HEK293 (cell line): ENCODE measurements at regions not wholly inside any gene's neighbourhood (a gene's known extent, or its start where the extent isn't known, plus 50 kb on each side); places are given as distances from the start of the nearest gene placed in this dataset.

Experiments used
- CTCF ChIA-PET: fragments of 350-600 bp; formaldehyde crosslinking; extraction: SDS; loops from one replicate; lab custom pipeline; 2021; ENCODE audit warnings: antibody characterized with exemption; lab: Yijun Ruan, JAX
- POLR2A ChIA-PET: fragments of 300-600 bp; formaldehyde crosslinking; extraction: SDS; loops from one replicate; lab custom pipeline; 2020; ENCODE audit warnings: antibody characterized with exemption, inconsistent platforms; lab: Yijun Ruan, JAX
- H3K27ac ChIP-seq: fragments of 200-500 bp; sonication (Bioruptor generic); 2 replicates; pipeline ENCODE4 v1.5.1; 2014; ENCODE audit warnings: low read depth, low read length, control low read depth, inconsistent platforms; ENCODE audit errors: extremely low read depth
- H3K36me3 ChIP-seq, 2 experiments: fragments of 200-500 bp in 1 of 2; sonication (Bioruptor generic) in 1 of 2; 1 replicate in 1 of 2; 2 replicates in 1 of 2; pipeline ENCODE4 v1.5.1; 2014 to 2017; ENCODE audit warnings: inconsistent platforms in 2 of 2, low read length in 2 of 2; ENCODE audit not compliant: control insufficient read depth in 2 of 2, insufficient read depth in 1 of 2
- H3K4me1 ChIP-seq: fragments of 200-500 bp; sonication (Bioruptor generic); 2 replicates; pipeline ENCODE4 v1.5.1; 2014; ENCODE audit warnings: mild to moderate bottlenecking, low read length, inconsistent platforms; ENCODE audit not compliant: control insufficient read depth, insufficient read depth
- H3K4me3 ChIP-seq: 2 replicates; pipeline ENCODE4 v1.5.1; 2011; ENCODE audit warnings: low read depth, mild to moderate bottlenecking, control low read depth, low read length, moderate library complexity
- H3K9me3 ChIP-seq: fragments of 200-500 bp; sonication (Bioruptor generic); 2 replicates; pipeline ENCODE4 v1.5.1; 2014; ENCODE audit warnings: low read depth, low read length, inconsistent platforms; ENCODE audit not compliant: control insufficient read depth, insufficient read depth
- KLF16 ChIP-seq: fragments of 450-650 bp; formaldehyde crosslinking; IDR thresholded peaks from 2 replicates; pipeline ENCODE4 v1.5.1; 2017; ENCODE audit warnings: missing biosample characterization, missing genetic modification characterization
- RBAK ChIP-seq: fragments of 450-650 bp; formaldehyde crosslinking; IDR thresholded peaks from 2 replicates; pipeline ENCODE4 v1.5.1; 2016; ENCODE audit warnings: missing biosample characterization, missing genetic modification characterization
- SCRT1 ChIP-seq: fragments of 450-650 bp; formaldehyde crosslinking; IDR thresholded peaks from 2 replicates; pipeline ENCODE4 v1.5.1; 2016; ENCODE audit warnings: missing biosample characterization, missing genetic modification characterization, borderline replicate concordance
- TCF7L2 ChIP-seq: IDR thresholded peaks from 2 replicates; pipeline ENCODE4 v1.6.1; 2011; ENCODE audit warnings: low read depth, mild to moderate bottlenecking, inconsistent platforms, low read length, moderate library complexity, borderline replicate concordance
- WT1 ChIP-seq: fragments of 450-650 bp; formaldehyde crosslinking; IDR thresholded peaks from 2 replicates; pipeline ENCODE4 v1.5.1; 2016; ENCODE audit warnings: missing biosample characterization, missing genetic modification characterization
- ZBTB21 ChIP-seq: fragments of 450-650 bp; formaldehyde crosslinking; IDR thresholded peaks from 2 replicates; pipeline ENCODE4 v1.5.1; 2017; ENCODE audit warnings: missing biosample characterization, missing genetic modification characterization
- ZNF114 ChIP-seq: fragments of 450-650 bp; formaldehyde crosslinking; IDR thresholded peaks from 2 replicates; pipeline ENCODE4 v1.5.0; 2017; ENCODE audit warnings: missing biosample characterization, missing genetic modification characterization
- ZNF394 ChIP-seq: fragments of 450-650 bp; formaldehyde crosslinking; IDR thresholded peaks from 2 replicates; pipeline ENCODE4 v1.5.1; 2016; ENCODE audit warnings: missing biosample characterization, missing genetic modification characterization, mild to moderate bottlenecking, moderate library complexity, borderline replicate concordance
- ZNF423 ChIP-seq: fragments of 450-650 bp; formaldehyde crosslinking; IDR thresholded peaks from 2 replicates; pipeline ENCODE4 v1.5.1; 2016; ENCODE audit warnings: missing biosample characterization, missing genetic modification characterization
- ZNF561 ChIP-seq: fragments of 450-650 bp; IDR thresholded peaks from 2 replicates; pipeline ENCODE4 v1.5.1; 2018; ENCODE audit warnings: missing biosample characterization, missing genetic modification characterization, borderline replicate concordance
- ZNF596 ChIP-seq: fragments of 450-650 bp; IDR thresholded peaks from 2 replicates; pipeline ENCODE4 v1.5.0; 2018; ENCODE audit warnings: missing biosample characterization, mild to moderate bottlenecking, missing genetic modification characterization, moderate library complexity
- ZNF670 ChIP-seq: fragments of 450-650 bp; formaldehyde crosslinking; IDR thresholded peaks from 2 replicates; pipeline ENCODE4 v1.5.1; 2016; ENCODE audit warnings: missing biosample characterization, missing genetic modification characterization, low read depth
- ZNF76 ChIP-seq: fragments of 450-650 bp; formaldehyde crosslinking; IDR thresholded peaks from 2 replicates; pipeline ENCODE4; 2016; ENCODE audit warnings: low read depth, missing biosample characterization, missing genetic modification characterization, borderline replicate concordance
- ZNF768 ChIP-seq: fragments of 450-650 bp; formaldehyde crosslinking; IDR thresholded peaks from 2 replicates; pipeline ENCODE4 v1.5.1; 2018; ENCODE audit warnings: missing biosample characterization, mild to moderate bottlenecking, missing genetic modification characterization
- ZNF776 ChIP-seq: fragments of 450-650 bp; formaldehyde crosslinking; IDR thresholded peaks from 2 replicates; pipeline ENCODE4 v1.5.0; 2017; ENCODE audit warnings: missing biosample characterization, missing genetic modification characterization, borderline replicate concordance
- TF ChIP-seq, protein P1 (sequence below): fragments of 450-650 bp; formaldehyde crosslinking; IDR thresholded peaks from 2 replicates; pipeline ENCODE4 v1.5.1; 2016; ENCODE audit warnings: missing biosample characterization, missing genetic modification characterization
- TF ChIP-seq, protein P2 (sequence below): fragments of 450-650 bp; formaldehyde crosslinking; IDR thresholded peaks from 2 replicates; pipeline ENCODE4 v1.5.1; 2016; ENCODE audit warnings: missing biosample characterization, missing genetic modification characterization
- TF ChIP-seq, protein P3 (sequence below): fragments of 450-650 bp; formaldehyde crosslinking; IDR thresholded peaks from 2 replicates; pipeline ENCODE4 v1.5.1; 2016; ENCODE audit warnings: missing biosample characterization, missing genetic modification characterization
- TF ChIP-seq, protein P4 (sequence below): IDR thresholded peaks from 2 replicates; pipeline ENCODE4 v1.6.1; 2011; ENCODE audit warnings: mild to moderate bottlenecking, low read depth, low read length, borderline replicate concordance
- TF ChIP-seq, protein P5 (sequence below): fragments of 450-650 bp; formaldehyde crosslinking; IDR thresholded peaks from 2 replicates; pipeline ENCODE4 v1.5.1; 2016; ENCODE audit warnings: missing biosample characterization, missing genetic modification characterization
- TF ChIP-seq, protein P6 (sequence below): fragments of 450-650 bp; formaldehyde crosslinking; IDR thresholded peaks from 2 replicates; pipeline ENCODE4 v1.5.1; 2016; ENCODE audit warnings: missing biosample characterization, missing genetic modification characterization, low read depth

DNA sequence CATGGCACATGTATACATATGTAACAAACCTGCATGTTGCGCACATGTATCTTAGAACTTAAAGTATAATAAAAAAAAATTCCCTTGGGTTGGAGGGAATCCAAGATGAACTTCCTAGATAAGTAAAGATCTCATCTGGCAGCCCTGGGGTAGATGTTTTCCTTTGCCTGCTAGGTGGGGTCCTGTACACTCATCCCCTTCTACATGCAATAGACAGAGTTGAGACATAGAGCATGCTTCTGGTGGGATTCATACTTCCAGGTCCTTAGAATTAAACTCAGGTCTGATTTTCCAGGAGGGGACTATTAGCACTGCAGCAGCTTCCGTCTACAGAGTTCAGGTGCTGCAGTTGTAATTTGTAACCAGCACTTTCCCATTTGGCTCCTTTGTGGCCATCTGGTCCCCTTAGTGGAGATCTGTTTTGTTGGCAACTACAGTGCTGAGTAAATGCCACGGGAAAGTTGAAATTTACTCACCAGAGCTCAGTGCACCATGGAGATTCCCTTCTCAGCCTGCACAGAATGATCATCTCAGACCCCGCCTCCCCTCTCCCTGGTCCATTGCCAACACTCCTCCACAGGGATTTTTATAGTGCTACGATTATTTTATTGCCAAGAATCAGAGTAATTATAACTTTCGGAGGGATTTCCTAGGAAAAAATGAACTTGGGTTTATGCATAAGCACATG lies 220.1 kb upstream of the E2F8 start:
- POLR2A ChIA-PET: no interaction called here
- Histone ChIP-seq H3K36me3 (no peaks in the 10 kb centered on the region), H3K4me3 (no peak overlapping the region), H3K4me1 (0 out of 2 replicates have a peak, but pooled peaks cover 2% of the 10 kb centered on the region), H3K27ac (no peak overlapping the region), H3K9me3 (no peaks in the 10 kb centered on the region)
- TF ChIP-seq, protein P1, sequence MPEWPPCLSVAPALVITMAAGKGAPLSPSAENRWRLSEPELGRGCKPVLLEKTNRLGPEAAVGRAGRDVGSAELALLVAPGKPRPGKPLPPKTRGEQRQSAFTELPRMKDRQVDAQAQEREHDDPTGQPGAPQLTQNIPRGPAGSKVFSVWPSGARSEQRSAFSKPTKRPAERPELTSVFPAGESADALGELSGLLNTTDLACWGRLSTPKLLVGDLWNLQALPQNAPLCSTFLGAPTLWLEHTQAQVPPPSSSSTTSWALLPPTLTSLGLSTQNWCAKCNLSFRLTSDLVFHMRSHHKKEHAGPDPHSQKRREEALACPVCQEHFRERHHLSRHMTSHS (tag by site-specific recombination): no peak
- no peak for TF ChIP-seq SCRT1 (tag by site-specific recombination)
- TF ChIP-seq, protein P2, sequence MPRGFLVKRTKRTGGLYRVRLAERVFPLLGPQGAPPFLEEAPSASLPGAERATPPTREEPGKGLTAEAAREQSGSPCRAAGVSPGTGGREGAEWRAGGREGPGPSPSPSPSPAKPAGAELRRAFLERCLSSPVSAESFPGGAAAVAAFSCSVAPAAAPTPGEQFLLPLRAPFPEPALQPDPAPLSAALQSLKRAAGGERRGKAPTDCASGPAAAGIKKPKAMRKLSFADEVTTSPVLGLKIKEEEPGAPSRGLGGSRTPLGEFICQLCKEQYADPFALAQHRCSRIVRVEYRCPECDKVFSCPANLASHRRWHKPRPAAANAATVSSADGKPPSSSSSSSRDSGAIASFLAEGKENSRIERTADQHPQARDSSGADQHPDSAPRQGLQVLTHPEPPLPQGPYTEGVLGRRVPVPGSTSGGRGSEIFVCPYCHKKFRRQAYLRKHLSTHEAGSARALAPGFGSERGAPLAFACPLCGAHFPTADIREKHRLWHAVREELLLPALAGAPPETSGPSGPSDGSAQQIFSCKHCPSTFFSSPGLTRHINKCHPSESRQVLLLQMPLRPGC (tag by site-specific recombination): no peak
- no peak for TF ChIP-seq ZNF596 (tag by site-specific recombination)
- TF ChIP-seq WT1 (tag by site-specific recombination): no peak
- TF ChIP-seq RBAK (tag by site-specific recombination): no peak
- no peak for TF ChIP-seq ZNF670 (tag by site-specific recombination)
- TF ChIP-seq ZNF76 (tag by site-specific recombination): no peak
- no peak for TF ChIP-seq ZNF394 (tag by site-specific recombination)
- CTCF ChIA-PET: no interaction called here

DNA sequence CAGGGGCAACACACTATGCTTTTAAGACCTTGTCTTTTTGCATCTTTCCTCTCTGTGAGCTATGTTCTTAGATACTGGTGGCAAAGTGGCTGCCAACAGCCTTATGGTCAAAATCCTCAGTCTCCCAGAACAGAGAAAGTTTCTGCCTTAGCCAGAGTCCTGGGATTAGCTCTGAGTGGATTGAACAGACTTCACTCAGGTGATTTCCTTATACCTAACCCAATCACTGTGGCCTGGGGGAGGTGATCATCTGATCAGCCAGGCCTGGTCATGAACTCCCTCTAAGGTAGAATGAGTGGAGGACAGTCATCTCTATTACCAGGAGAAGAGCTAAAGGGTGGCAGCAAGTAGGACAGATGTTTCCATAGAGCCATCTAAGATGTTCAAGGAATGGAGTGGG lies 218.5 kb upstream of the E2F8 start:
- no peaks in the 10 kb centered on the region for H3K36me3 ChIP-seq
- H3K4me1 ChIP-seq: 0 out of 2 replicates have a peak, but pooled peaks cover 2% of the 10 kb centered on the region
- TF ChIP-seq ZNF776 (tag by site-specific recombination) (no peak), KLF16 (no peak), TCF7L2 (no peak)
- TF ChIP-seq, protein P3, sequence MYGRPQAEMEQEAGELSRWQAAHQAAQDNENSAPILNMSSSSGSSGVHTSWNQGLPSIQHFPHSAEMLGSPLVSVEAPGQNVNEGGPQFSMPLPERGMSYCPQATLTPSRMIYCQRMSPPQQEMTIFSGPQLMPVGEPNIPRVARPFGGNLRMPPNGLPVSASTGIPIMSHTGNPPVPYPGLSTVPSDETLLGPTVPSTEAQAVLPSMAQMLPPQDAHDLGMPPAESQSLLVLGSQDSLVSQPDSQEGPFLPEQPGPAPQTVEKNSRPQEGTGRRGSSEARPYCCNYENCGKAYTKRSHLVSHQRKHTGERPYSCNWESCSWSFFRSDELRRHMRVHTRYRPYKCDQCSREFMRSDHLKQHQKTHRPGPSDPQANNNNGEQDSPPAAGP (tag by site-specific recombination): no peak
- TF ChIP-seq, protein P4, sequence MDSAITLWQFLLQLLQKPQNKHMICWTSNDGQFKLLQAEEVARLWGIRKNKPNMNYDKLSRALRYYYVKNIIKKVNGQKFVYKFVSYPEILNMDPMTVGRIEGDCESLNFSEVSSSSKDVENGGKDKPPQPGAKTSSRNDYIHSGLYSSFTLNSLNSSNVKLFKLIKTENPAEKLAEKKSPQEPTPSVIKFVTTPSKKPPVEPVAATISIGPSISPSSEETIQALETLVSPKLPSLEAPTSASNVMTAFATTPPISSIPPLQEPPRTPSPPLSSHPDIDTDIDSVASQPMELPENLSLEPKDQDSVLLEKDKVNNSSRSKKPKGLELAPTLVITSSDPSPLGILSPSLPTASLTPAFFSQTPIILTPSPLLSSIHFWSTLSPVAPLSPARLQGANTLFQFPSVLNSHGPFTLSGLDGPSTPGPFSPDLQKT: no peak
- TF ChIP-seq, all 188 proteins: peak for 0
- H3K9me3 ChIP-seq: no peaks in the 10 kb centered on the region
- CTCF ChIA-PET: interaction anchor here (0.6 kb wide), 1 partner anchor 349 kb away, joined by 6 read pairs; no protein-coding TSS in a partner anchor
- no peak overlapping the region for H3K27ac ChIP-seq
- POLR2A ChIA-PET: no interaction called here
- no peak overlapping the region for H3K4me3 ChIP-seq

DNA sequence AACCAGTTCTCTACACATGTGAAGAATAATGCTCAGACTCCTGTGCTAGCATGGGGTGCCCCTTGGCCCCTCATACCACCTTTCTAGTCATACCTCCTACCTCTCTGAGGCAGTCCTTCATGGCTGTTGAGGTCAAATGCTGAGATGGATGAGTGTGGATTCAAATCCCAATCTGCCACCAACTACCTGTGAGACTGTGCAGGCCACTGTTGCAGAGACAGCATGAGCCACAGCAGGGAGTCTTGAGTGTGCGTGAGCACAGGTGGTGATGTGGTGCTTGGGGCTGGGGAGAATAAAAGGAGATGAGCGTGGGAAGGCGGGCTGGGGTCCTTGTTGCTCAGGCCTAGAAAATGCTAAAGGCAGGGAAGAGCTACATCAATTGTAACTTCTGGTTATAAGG lies 218.0 kb upstream of the E2F8 start:
- H3K4me3 ChIP-seq: no peak overlapping the region
- TF ChIP-seq ZNF561 (tag by site-specific recombination) (no peak), WT1 (tag by site-specific recombination) (no peak), KLF16 (no peak), ZNF114 (tag by site-specific recombination) (no peak), ZNF423 (tag by site-specific recombination) (no peak), ZNF768 (no peak), ZBTB21 (no peak)
- TF ChIP-seq, protein P5, sequence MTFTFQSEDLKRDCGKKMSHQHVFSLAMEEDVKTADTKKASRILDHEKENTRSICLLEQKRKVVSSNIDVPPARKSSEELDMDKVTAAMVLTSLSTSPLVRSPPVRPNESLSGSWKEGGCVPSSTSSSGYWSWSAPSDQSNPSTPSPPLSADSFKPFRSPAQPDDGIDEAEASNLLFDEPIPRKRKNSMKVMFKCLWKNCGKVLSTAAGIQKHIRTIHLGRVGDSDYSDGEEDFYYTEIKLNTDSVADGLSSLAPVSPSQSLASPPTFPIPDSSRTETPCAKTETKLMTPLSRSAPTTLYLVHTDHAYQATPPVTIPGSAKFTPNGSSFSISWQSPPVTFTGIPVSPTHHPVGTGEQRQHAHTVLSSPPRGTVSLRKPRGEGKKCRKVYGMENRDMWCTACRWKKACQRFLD: no peak
- TF ChIP-seq, protein P6, sequence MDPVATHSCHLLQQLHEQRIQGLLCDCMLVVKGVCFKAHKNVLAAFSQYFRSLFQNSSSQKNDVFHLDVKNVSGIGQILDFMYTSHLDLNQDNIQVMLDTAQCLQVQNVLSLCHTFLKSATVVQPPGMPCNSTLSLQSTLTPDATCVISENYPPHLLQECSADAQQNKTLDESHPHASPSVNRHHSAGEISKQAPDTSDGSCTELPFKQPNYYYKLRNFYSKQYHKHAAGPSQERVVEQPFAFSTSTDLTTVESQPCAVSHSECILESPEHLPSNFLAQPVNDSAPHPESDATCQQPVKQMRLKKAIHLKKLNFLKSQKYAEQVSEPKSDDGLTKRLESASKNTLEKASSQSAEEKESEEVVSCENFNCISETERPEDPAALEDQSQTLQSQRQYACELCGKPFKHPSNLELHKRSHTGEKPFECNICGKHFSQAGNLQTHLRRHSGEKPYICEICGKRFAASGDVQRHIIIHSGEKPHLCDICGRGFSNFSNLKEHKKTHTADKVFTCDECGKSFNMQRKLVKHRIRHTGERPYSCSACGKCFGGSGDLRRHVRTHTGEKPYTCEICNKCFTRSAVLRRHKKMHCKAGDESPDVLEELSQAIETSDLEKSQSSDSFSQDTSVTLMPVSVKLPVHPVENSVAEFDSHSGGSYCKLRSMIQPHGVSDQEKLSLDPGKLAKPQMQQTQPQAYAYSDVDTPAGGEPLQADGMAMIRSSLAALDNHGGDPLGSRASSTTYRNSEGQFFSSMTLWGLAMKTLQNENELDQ (tag by site-specific recombination): no peak

More for the DNA sequence above, 218.0 kb upstream of the E2F8 start:
- no peak overlapping the region for H3K27ac ChIP-seq
- H3K4me1 ChIP-seq: 0 out of 2 replicates have a peak, but pooled peaks cover 2% of the 10 kb centered on the region
- no peaks in the 10 kb centered on the region for H3K36me3 ChIP-seq
- CTCF ChIA-PET: interaction anchor here (0.6 kb wide), 1 partner anchor 348 kb away, joined by 6 read pairs; no protein-coding TSS in a partner anchor
- POLR2A ChIA-PET: no interaction called here
- no peaks in the 10 kb centered on the region for H3K9me3 ChIP-seq
